Neural progenitor cell (in vitro differentiated cells): ENCODE measurements at regions not wholly inside any gene's neighbourhood (a gene's known extent, or its start where the extent isn't known, plus 50 kb on each side); places are given as distances from the start of the nearest gene placed in this dataset.
"Not testable (repeated sequence)": the region's sequence is repeated elsewhere in the genome, so short reads cannot be mapped to it uniquely, and the experiment has no call there.

Experiments used
- DNase-seq: peaks from one replicate; pipeline ENCODE4 v3.0.0-alpha.2; 2016; ENCODE audit warnings: low spot score
- H2AFZ ChIP-seq: fragments of 200-600 bp; sonication (generic); replicated peaks from 2 replicates; pipeline ENCODE4 v1.6.1; 2016; ENCODE audit warnings: antibody characterized with exemption
- H3F3A ChIP-seq: fragments of 200-600 bp; sonication (generic); 2 replicates; pipeline ENCODE4 v1.6.1; 2016; ENCODE audit warnings: antibody characterized with exemption, low read depth
- H3K27ac ChIP-seq: fragments of 200-600 bp; sonication (generic); 2 replicates; pipeline ENCODE4 v1.5.1; 2016; ENCODE audit warnings: mild to moderate bottlenecking
- H3K27me3 ChIP-seq: fragments of 200-600 bp; sonication (generic); 2 replicates; pipeline ENCODE4 v1.6.1; 2016; ENCODE audit warnings: mild to moderate bottlenecking, moderate library complexity
- H3K36me3 ChIP-seq: fragments of 200-600 bp; sonication (generic); 2 replicates; pipeline ENCODE4 v1.5.1; 2016
- H3K4me1 ChIP-seq: fragments of 200-600 bp; sonication (generic); 2 replicates; pipeline ENCODE4 v1.6.1; 2016; ENCODE audit warnings: mixed run types
- H3K4me2 ChIP-seq: fragments of 200-600 bp; sonication (generic); 2 replicates; pipeline ENCODE4 v1.6.1; 2016
- H3K4me3 ChIP-seq: fragments of 200-600 bp; sonication (generic); 2 replicates; pipeline ENCODE4 v1.5.1; 2016
- H3K79me2 ChIP-seq: fragments of 200-600 bp; sonication (generic); 2 replicates; pipeline ENCODE4 v1.6.1; 2016; ENCODE audit warnings: low read depth
- H3K9ac ChIP-seq: fragments of 200-600 bp; sonication (generic); 2 replicates; pipeline ENCODE4 v1.6.1; 2016
- H3K9me3 ChIP-seq: fragments of 200-600 bp; sonication (generic); 2 replicates; pipeline ENCODE4 v1.5.1; 2016; ENCODE audit warnings: low read depth
- H4K20me1 ChIP-seq: fragments of 200-600 bp; sonication (generic); 2 replicates; pipeline ENCODE4 v1.6.1; 2016; ENCODE audit warnings: low read depth
- H3K27ac Mint-ChIP-seq: 3 replicates; pipeline ENCODE4 v1.8.0; 2021; ENCODE audit warnings: mixed read lengths
- H3K27me3 Mint-ChIP-seq: 2 replicates; pipeline ENCODE4 v1.8.0; 2022; ENCODE audit warnings: low read depth, mild to moderate bottlenecking, inconsistent platforms, moderate library complexity, mixed read lengths; ENCODE audit not compliant: insufficient read depth
- H3K36me3 Mint-ChIP-seq: 3 replicates; pipeline ENCODE4 v1.8.0; 2021; ENCODE audit warnings: mixed read lengths
- H3K4me1 Mint-ChIP-seq: 3 replicates; pipeline ENCODE4 v1.8.0; 2021; ENCODE audit warnings: mixed read lengths
- H3K4me3 Mint-ChIP-seq: 3 replicates; pipeline ENCODE4 v1.8.0; 2021; ENCODE audit warnings: mild to moderate bottlenecking, moderate library complexity, mixed read lengths
- H3K9me3 Mint-ChIP-seq: 3 replicates; pipeline ENCODE4 v1.8.0; 2020; ENCODE audit warnings: mixed read lengths
- EZH2 ChIP-seq: fragments of 200-600 bp; sonication (generic); IDR thresholded peaks from 2 replicates; pipeline ENCODE4 v1.6.1; 2017; ENCODE audit warnings: antibody characterized with exemption, mild to moderate bottlenecking, moderate library complexity
- EZH2phosphoT487 ChIP-seq: fragments of 200-600 bp; sonication (generic); IDR thresholded peaks from 2 replicates; pipeline ENCODE4 v1.6.1; 2017; ENCODE audit warnings: antibody characterized with exemption
- TF ChIP-seq, protein P1 (sequence below): fragments of 200-600 bp; sonication (generic); IDR thresholded peaks from 2 replicates; pipeline ENCODE4 v1.5.1; 2017; ENCODE audit warnings: antibody characterized with exemption, mild to moderate bottlenecking

DNA sequence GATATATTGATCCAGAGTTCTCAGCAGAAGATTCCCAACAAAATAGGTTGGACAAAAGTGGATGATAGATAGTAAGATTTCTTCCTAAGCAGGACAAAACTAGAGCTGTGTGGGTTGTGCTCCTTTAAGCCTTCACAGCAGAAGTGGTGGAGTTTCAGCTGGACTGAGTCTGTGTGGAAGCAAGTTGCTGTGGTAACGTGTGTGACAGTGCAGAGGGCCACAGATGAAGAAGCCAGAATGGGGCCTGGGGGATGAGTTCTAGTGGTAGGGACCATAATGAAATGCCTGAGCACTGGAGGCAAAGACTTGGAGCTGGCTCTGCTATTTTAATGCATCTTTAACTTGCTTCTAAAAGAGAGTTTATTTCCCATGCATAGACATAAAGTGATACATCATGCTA lies 238.7 kb upstream of the POGK start:
- H3K4me2 ChIP-seq: no peak overlapping the region
- H2AFZ ChIP-seq: no peak overlapping the region
- DNase-seq: no peak
- H3K27ac ChIP-seq: no peak overlapping the region
- H3K4me3 Mint-ChIP-seq: no peak overlapping the region
- no peaks in the 10 kb centered on the region for H3K27me3 Mint-ChIP-seq
- TF ChIP-seq EZH2 (no peak), EZH2phosphoT487 (no peak)
- TF ChIP-seq, protein P1, sequence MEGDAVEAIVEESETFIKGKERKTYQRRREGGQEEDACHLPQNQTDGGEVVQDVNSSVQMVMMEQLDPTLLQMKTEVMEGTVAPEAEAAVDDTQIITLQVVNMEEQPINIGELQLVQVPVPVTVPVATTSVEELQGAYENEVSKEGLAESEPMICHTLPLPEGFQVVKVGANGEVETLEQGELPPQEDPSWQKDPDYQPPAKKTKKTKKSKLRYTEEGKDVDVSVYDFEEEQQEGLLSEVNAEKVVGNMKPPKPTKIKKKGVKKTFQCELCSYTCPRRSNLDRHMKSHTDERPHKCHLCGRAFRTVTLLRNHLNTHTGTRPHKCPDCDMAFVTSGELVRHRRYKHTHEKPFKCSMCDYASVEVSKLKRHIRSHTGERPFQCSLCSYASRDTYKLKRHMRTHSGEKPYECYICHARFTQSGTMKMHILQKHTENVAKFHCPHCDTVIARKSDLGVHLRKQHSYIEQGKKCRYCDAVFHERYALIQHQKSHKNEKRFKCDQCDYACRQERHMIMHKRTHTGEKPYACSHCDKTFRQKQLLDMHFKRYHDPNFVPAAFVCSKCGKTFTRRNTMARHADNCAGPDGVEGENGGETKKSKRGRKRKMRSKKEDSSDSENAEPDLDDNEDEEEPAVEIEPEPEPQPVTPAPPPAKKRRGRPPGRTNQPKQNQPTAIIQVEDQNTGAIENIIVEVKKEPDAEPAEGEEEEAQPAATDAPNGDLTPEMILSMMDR: no peak
- no peaks in the 10 kb centered on the region for H3K36me3 Mint-ChIP-seq
- H3K9me3 Mint-ChIP-seq: no peaks in the 10 kb centered on the region
- no peaks in the 10 kb centered on the region for H4K20me1 ChIP-seq
- H3K27me3 ChIP-seq: no peaks in the 10 kb centered on the region
- H3K79me2 ChIP-seq: no peaks in the 10 kb centered on the region
- H3K4me3 ChIP-seq: no peak overlapping the region
- no peaks in the 10 kb centered on the region for H3K4me1 ChIP-seq
- H3K4me1 Mint-ChIP-seq: peaks cover 2% of the 10 kb centered on the region
- H3K27ac Mint-ChIP-seq: no peak overlapping the region
- no peaks in the 10 kb centered on the region for H3K36me3 ChIP-seq
- no peaks in the 10 kb centered on the region for H3K9me3 ChIP-seq
- H3K9ac ChIP-seq: no peak overlapping the region
- no peaks in the 10 kb centered on the region for H3F3A ChIP-seq

DNA sequence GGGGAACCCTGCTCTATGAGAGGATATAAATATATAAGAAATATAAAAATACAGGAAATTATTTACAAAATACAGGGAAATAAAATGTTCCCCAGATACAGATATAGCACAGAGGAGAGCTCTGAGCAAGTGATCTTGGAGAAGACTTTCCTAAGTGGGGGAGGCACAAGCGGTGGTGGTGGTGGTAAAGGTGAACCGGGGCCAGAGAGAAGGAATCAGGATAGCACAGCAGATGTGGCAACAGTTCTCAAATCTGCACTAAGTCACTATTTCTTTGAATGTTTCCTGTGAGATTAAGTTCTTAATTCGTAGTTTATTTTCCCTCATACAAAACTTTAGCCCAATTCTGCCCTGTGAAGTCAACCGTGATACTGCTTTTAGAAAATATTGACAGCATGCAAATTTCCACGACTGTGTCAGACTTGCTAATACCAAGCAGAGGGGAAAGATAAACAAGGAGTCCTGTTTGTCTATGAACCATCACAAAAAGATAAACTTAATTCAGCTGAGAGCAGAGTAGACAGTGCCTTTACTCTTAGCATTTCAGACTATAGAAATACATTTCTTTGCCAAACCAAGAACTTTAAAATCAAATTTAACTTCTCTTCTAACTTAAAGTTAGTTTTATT lies 237.5 kb upstream of the POGK start:
- Histone ChIP-seq H3K9me3 (no peaks in the 10 kb centered on the region), H3F3A (no peaks in the 10 kb centered on the region), H3K36me3 (no peaks in the 10 kb centered on the region), H3K4me2 (no peak overlapping the region), H3K79me2 (no peaks in the 10 kb centered on the region), H3K4me1 (no peaks in the 10 kb centered on the region), H4K20me1 (no peaks in the 10 kb centered on the region), H3K9ac (no peak overlapping the region), H3K27ac (no peak overlapping the region), H2AFZ (no peak overlapping the region), H3K27me3 (no peaks in the 10 kb centered on the region), H3K4me3 (no peak overlapping the region)
- H3K27me3 Mint-ChIP-seq: no peaks in the 10 kb centered on the region
- no peak for TF ChIP-seq EZH2phosphoT487
- TF ChIP-seq, protein P1: no peak
- TF ChIP-seq EZH2: no peak
- H3K9me3 Mint-ChIP-seq: no peaks in the 10 kb centered on the region
- H3K4me1 Mint-ChIP-seq: peaks cover 2% of the 10 kb centered on the region
- H3K27ac Mint-ChIP-seq: no peak overlapping the region
- no peak for DNase-seq
- no peaks in the 10 kb centered on the region for H3K36me3 Mint-ChIP-seq
- no peak overlapping the region for H3K4me3 Mint-ChIP-seq

DNA sequence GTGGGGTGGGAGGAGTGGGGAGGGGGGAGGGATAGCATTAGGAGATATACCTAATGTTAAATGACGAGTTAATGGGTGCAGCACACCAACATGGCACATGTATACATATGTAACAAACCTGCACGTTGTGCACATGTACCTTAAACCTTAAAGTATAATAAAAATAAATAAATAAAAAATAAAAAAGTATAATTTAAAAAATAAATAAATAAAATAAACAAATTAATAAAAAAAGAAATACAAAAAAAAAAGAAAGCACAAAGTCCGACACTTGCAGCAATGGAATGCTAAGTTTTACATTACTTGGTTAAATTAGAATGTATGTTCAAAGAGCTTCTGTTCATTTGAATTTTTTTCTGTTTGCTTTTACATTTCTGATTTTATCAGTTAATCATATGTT lies 236.5 kb upstream of the POGK start:
- not testable (repeated sequence) for H3K27ac Mint-ChIP-seq, H3K36me3 ChIP-seq, H3K4me3 ChIP-seq, H3K4me3 Mint-ChIP-seq, H3K9me3 Mint-ChIP-seq, H3K9me3 ChIP-seq, H3K27me3 ChIP-seq, H3K9ac ChIP-seq, H3F3A ChIP-seq, H3K36me3 Mint-ChIP-seq, H4K20me1 ChIP-seq, H2AFZ ChIP-seq, H3K27me3 Mint-ChIP-seq, DNase-seq, H3K4me1 Mint-ChIP-seq, H3K4me2 ChIP-seq, H3K27ac ChIP-seq, H3K4me1 ChIP-seq, H3K79me2 ChIP-seq

DNA sequence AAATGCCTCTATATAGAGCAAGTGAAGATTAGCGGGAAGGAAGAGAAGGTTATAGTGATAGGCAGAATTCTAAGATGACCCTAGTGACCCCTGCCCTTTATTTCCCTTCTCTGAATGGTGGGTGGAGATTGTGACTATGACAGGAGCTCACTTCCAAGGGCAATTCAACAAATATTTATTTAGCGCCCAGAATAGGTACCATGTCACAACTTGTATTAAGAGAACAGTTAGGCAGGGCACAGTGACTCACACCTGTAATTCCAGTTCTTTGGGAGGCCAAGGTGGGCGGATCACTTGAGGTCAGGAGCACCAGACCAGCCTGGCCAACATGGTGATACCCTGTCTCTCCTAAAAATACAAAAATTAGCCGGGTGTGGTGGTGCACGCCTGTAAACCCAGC lies 236.0 kb upstream of the POGK start:
- Mint-ChIP-seq H3K36me3 (no peaks in the 10 kb centered on the region), H3K4me1 (peaks cover 2% of the 10 kb centered on the region), H3K4me3 (no peak overlapping the region), H3K9me3 (no peaks in the 10 kb centered on the region), H3K27ac (no peak overlapping the region), H3K27me3 (no peaks in the 10 kb centered on the region)
- TF ChIP-seq EZH2phosphoT487: no peak
- TF ChIP-seq, protein P1: no peak
- no peak for TF ChIP-seq EZH2
- Histone ChIP-seq H3K27me3 (no peaks in the 10 kb centered on the region), H3K79me2 (no peaks in the 10 kb centered on the region), H3K9ac (no peak overlapping the region), H3K4me3 (no peak overlapping the region), H3K27ac (no peak overlapping the region), H3K9me3 (no peaks in the 10 kb centered on the region), H3F3A (no peaks in the 10 kb centered on the region), H3K4me2 (no peak overlapping the region), H2AFZ (no peak overlapping the region), H4K20me1 (no peaks in the 10 kb centered on the region), H3K36me3 (no peaks in the 10 kb centered on the region), H3K4me1 (no peaks in the 10 kb centered on the region)
- DNase-seq: no peak
